PFSK-1 (cell line): ENCODE measurements at regions not wholly inside any gene's neighbourhood (a gene's known extent, or its start where the extent isn't known, plus 50 kb on each side); places are given as distances from the start of the nearest gene placed in this dataset.

Source experiments
- REST ChIP-seq, 2 experiments: IDR thresholded peaks; 2 replicates each; pipeline versions ENCODE4 v1.6.1 to v1.8.0; 2011 to 2012; ENCODE audit warnings: low read depth in 2 of 2, low read length in 2 of 2, control low read depth in 1 of 2, inconsistent platforms in 1 of 2, mild to moderate bottlenecking in 1 of 2, moderate library complexity in 1 of 2; ENCODE audit not compliant: insufficient read depth in 1 of 2
- TAF1 ChIP-seq: IDR thresholded peaks from 2 replicates; pipeline ENCODE4 v1.6.1; 2012; ENCODE audit warnings: low read length, control low read depth, borderline replicate concordance; ENCODE audit not compliant: insufficient read depth

- TF ChIP-seq TAF1 (no peak), REST (IDR thresholded peaks at IDR 0.05; ENCODE audit: insufficient read depth in 1 of 2, low read depth in 2 of 2, low read length in 2 of 2) (no peak)
These were observed 135.1 kb upstream of the TFPI start for GRCh38 chr2:187689372-187689771.
